OCI-M1 (cell line): ENCODE measurements at regions not wholly inside any gene's neighbourhood (a gene's known extent, or its start where the extent isn't known, plus 50 kb on each side); places are given as distances from the start of the nearest gene placed in this dataset.

Experiments
- DNase-seq: peaks from one replicate; lab custom pipeline; 2025; lab: John Stamatoyannopoulos, UW

- peak; percentile 24 for DNase-seq
Observed at GRCh38 chr1:96361961-96362360, 359.6 kb upstream of the PTBP2 start.

GRCh38 chr1:96362623-96363022, 359.0 kb upstream of the PTBP2 start:
- DNase-seq: peak; percentile 76

- no peak for DNase-seq
Observed at GRCh38 chr1:96363826-96364225, 357.8 kb upstream of the PTBP2 start.

- DNase-seq: peak; percentile 9
Observed at GRCh38 chr1:96364576-96364975, 357.0 kb upstream of the PTBP2 start.

- no peak for DNase-seq
Observed at GRCh38 chr1:96365076-96365475, 356.5 kb upstream of the PTBP2 start.

- no peak for DNase-seq
Observed at GRCh38 chr1:96365596-96366390, 355.8 kb upstream of the PTBP2 start.

- DNase-seq: no peak
Observed at GRCh38 chr1:96366516-96366915, 355.1 kb upstream of the PTBP2 start.

GRCh38 chr1:96367791-96368190, 353.8 kb upstream of the PTBP2 start:
- no peak for DNase-seq

- no peak for DNase-seq
Observed at GRCh38 chr1:96370757-96371156, 350.8 kb upstream of the PTBP2 start.

- DNase-seq: no peak
Observed at GRCh38 chr1:96372881-96373280, 348.7 kb upstream of the PTBP2 start.

GRCh38 chr1:96374076-96374762, 347.4 kb upstream of the PTBP2 start:
- DNase-seq: no peak

- no peak for DNase-seq
Observed at GRCh38 chr1:96376846-96377245, 344.7 kb upstream of the PTBP2 start.

GRCh38 chr1:96384611-96385010, 337.0 kb upstream of the PTBP2 start:
- DNase-seq: no peak

GRCh38 chr1:96387785-96388184, 333.8 kb upstream of the PTBP2 start:
- DNase-seq: no peak

GRCh38 chr1:96388421-96389310, 332.9 kb upstream of the PTBP2 start:
- DNase-seq: no peak

GRCh38 chr1:96400089-96400488, 321.5 kb upstream of the PTBP2 start:
- no peak for DNase-seq

- no peak for DNase-seq
Observed at GRCh38 chr1:96409087-96409486, 312.5 kb upstream of the PTBP2 start.

GRCh38 chr1:96409689-96410088, 311.9 kb upstream of the PTBP2 start:
- DNase-seq: no peak

GRCh38 chr1:96411006-96411405, 310.6 kb upstream of the PTBP2 start:
- no peak for DNase-seq

GRCh38 chr1:96414598-96414997, 307.0 kb upstream of the PTBP2 start:
- no peak for DNase-seq

- DNase-seq: no peak
Observed at GRCh38 chr1:96416111-96416595, 305.4 kb upstream of the PTBP2 start.

- DNase-seq: peak; percentile 27
Observed at GRCh38 chr1:96416701-96417444, 304.7 kb upstream of the PTBP2 start.
